MCF 10A (cell line): ENCODE measurements at regions not wholly inside any gene's neighbourhood (a gene's known extent, or its start where the extent isn't known, plus 50 kb on each side); places are given as distances from the start of the nearest gene placed in this dataset.

Experiments
- BruUV-seq: library from RNA; stranded (reverse); fragments of 400-500 nt; replicated peaks from 2 replicates; lab custom pipeline; 2021; lab: Mats Ljungman, UMichigan
- CTCF ChIA-PET: fragments of 300-600 bp; sonication (Branson Sonifier 250); formaldehyde crosslinking; extraction: SDS; loops from one replicate; lab custom pipeline; 2021; ENCODE audit warnings: antibody characterized with exemption, inconsistent platforms; lab: Yijun Ruan, JAX
- POLR2A ChIA-PET: fragments of 300-600, 350-650 bp; sonication (Branson Sonifier 250); formaldehyde crosslinking; extraction: SDS; loops from one replicate; lab custom pipeline; 2020; ENCODE audit warnings: antibody characterized with exemption, inconsistent platforms; lab: Yijun Ruan, JAX
- DNase-seq: peaks from one replicate; pipeline ENCODE4 v3.0.0-alpha.2; 2018; ENCODE audit not compliant: unreplicated experiment
- H3K27ac Mint-ChIP-seq: one replicate; pipeline ENCODE4 v1.8.0; 2022; ENCODE audit warnings: mild to moderate bottlenecking, low read depth, mixed read lengths; ENCODE audit not compliant: unreplicated experiment
- H3K27me3 Mint-ChIP-seq: one replicate; pipeline ENCODE4 v1.8.0; 2022; ENCODE audit warnings: mixed read lengths; ENCODE audit not compliant: insufficient read depth, unreplicated experiment
- H3K36me3 Mint-ChIP-seq: one replicate; pipeline ENCODE4 v1.8.0; 2022; ENCODE audit warnings: mild to moderate bottlenecking, moderate library complexity, mixed read lengths; ENCODE audit not compliant: insufficient read depth, unreplicated experiment
- H3K4me1 Mint-ChIP-seq: one replicate; pipeline ENCODE4 v1.8.0; 2022; ENCODE audit warnings: mixed read lengths; ENCODE audit not compliant: insufficient read depth, unreplicated experiment
- H3K4me3 Mint-ChIP-seq: one replicate; pipeline ENCODE4 v1.8.0; 2022; ENCODE audit warnings: mild to moderate bottlenecking, moderate library complexity, mixed read lengths; ENCODE audit not compliant: unreplicated experiment
- H3K9me3 Mint-ChIP-seq: one replicate; pipeline ENCODE4 v1.8.0; 2022; ENCODE audit warnings: mixed read lengths; ENCODE audit not compliant: unreplicated experiment
- CTCF ChIP-seq: fragments of 200-600 bp; IDR thresholded peaks from one replicate; pipeline ENCODE4 v1.8.0; 2022; ENCODE audit warnings: antibody characterized with exemption, mild to moderate bottlenecking; ENCODE audit not compliant: unreplicated experiment
- intact Hi-C: fragments of 100-400 bp; cut with micrococcal nuclease; formaldehyde crosslinking; loops from 2 replicates; pipeline ENCODE4 v1.14.1; 2022

GRCh38 chr1:220952961-220953643, 73.9 kb downstream of the HLX start:
- intact Hi-C loops, result no loop called here
- TF ChIP-seq CTCF, result no peak
- POLR2A ChIA-PET, result interaction anchor here (0.7 to 1.2 kb wide), 2 partner anchors 26 to 144 kb away, joined by 3 to 4 read pairs; no protein-coding TSS in a partner anchor
- CTCF ChIA-PET, result interaction anchor here (1.2 kb wide), 1 partner anchor 45 kb away, joined by 5 read pairs; no protein-coding TSS in a partner anchor
- Mint-ChIP-seq H3K9me3 (no peaks in the 10 kb centered on the region), H3K36me3 (peaks cover 12% of the 10 kb centered on the region), H3K4me3 (no peak overlapping the region), H3K4me1 (peaks cover 8% of the 10 kb centered on the region), H3K27ac (no peak overlapping the region), H3K27me3 (no peaks in the 10 kb centered on the region)
- no TSS peak for BruUV-seq
- DNase-seq, result no peak

- ChIA-PET CTCF (interaction anchor here (0.5 to 1.9 kb wide), 7 partner anchors 9 to 1311 kb away, joined by 3 to 5 read pairs (median 3); no protein-coding TSS in a partner anchor), POLR2A (interaction anchor here (0.6 to 1.2 kb wide), 4 partner anchors 11 to 142 kb away, joined by 3 to 4 read pairs (median 3); no protein-coding TSS in a partner anchor)
- Mint-ChIP-seq H3K4me3 (no peak overlapping the region), H3K27ac (no peak overlapping the region), H3K27me3 (no peaks in the 10 kb centered on the region), H3K4me1 (peaks cover 8% of the 10 kb centered on the region), H3K9me3 (no peaks in the 10 kb centered on the region), H3K36me3 (peaks cover 12% of the 10 kb centered on the region)
- intact Hi-C loops, result no loop called here
- TF ChIP-seq CTCF, result no peak
- no TSS peak for BruUV-seq
- no peak for DNase-seq
These were observed 75.3 kb downstream of the HLX start for GRCh38 chr1:220954321-220955075.

GRCh38 chr1:220955116-220955515, 75.9 kb downstream of the HLX start:
- H3K9me3 Mint-ChIP-seq, result no peaks in the 10 kb centered on the region
- CTCF ChIA-PET, result interaction anchor here (1.0 to 1.9 kb wide), 4 partner anchors 9 to 151 kb away, joined by 3 to 5 read pairs (median 4); no protein-coding TSS in a partner anchor

More at GRCh38 chr1:220955116-220955515, 75.9 kb downstream of the HLX start:
- Mint-ChIP-seq H3K4me3 (no peak overlapping the region), H3K36me3 (peaks cover 12% of the 10 kb centered on the region), H3K27me3 (no peaks in the 10 kb centered on the region), H3K4me1 (peaks cover 8% of the 10 kb centered on the region), H3K27ac (no peak overlapping the region)
- POLR2A ChIA-PET, result interaction anchor here (0.9 kb wide), 1 partner anchor 15 kb away, joined by 3 read pairs; no protein-coding TSS in a partner anchor
- intact Hi-C loops, result no loop called here
- no peak for TF ChIP-seq CTCF
- no TSS peak for BruUV-seq
- no peak for DNase-seq
